Muscle of leg (tissue), 3 donors: ENCODE measurements at regions not wholly inside any gene's neighbourhood (a gene's known extent, or its start where the extent isn't known, plus 50 kb on each side); places are given as distances from the start of the nearest gene placed in this dataset.

Experiments
- DNase-seq: peaks from one replicate; pipeline ENCODE4 v3.0.0; 2013
- H3K27ac ChIP-seq: one replicate; pipeline ENCODE4 v1.5.1; 2013; ENCODE audit warnings: mild to moderate bottlenecking, low read length, control low read depth
- H3K27me3 ChIP-seq: one replicate; pipeline ENCODE4 v1.6.1; 2013; ENCODE audit warnings: low read length; ENCODE audit not compliant: control insufficient read depth, insufficient read depth
- H3K36me3 ChIP-seq: one replicate; pipeline ENCODE4 v1.6.1; 2013; ENCODE audit warnings: low read length; ENCODE audit not compliant: control insufficient read depth, insufficient read depth
- H3K4me1 ChIP-seq: one replicate; pipeline ENCODE4 v1.6.1; 2013; ENCODE audit warnings: low read length; ENCODE audit not compliant: control insufficient read depth, insufficient read depth
- H3K4me3 ChIP-seq: one replicate; pipeline ENCODE4 v1.5.1; 2013; ENCODE audit warnings: low read length, control low read depth
- H3K9me3 ChIP-seq: replicated peaks from 2 replicates; pipeline ENCODE4 v1.6.1; 2013; ENCODE audit warnings: low read depth, low read length; ENCODE audit not compliant: control insufficient read depth
- WGBS: methylation state at CpG from one replicate; pipeline ENCODE4 v1.1.5; 2013; ENCODE audit warnings: missing lambda C conversion rate; ENCODE audit not compliant: insufficient coverage; 5-methylcytosine and 5-hydroxymethylcytosine counted together

DNA sequence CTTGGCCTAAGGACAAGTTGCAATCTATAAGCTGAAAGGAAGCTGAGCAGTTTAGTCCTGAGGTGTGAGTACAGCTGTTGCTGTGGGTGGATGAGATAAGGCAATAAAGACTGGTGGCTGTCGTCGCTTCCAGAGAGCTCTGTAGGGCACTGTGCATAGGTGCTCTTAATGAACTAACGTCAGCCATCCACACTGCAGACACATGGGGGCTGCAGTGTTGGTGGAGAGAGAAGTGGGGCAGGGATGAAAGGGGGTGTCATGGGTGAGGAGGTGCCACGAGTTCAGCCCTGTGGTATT lies 139.9 kb upstream of the IRX3 start:
- WGBS, result 50% methylated on average over 2 of the region's 4 CpGs
- no peak for DNase-seq

DNA sequence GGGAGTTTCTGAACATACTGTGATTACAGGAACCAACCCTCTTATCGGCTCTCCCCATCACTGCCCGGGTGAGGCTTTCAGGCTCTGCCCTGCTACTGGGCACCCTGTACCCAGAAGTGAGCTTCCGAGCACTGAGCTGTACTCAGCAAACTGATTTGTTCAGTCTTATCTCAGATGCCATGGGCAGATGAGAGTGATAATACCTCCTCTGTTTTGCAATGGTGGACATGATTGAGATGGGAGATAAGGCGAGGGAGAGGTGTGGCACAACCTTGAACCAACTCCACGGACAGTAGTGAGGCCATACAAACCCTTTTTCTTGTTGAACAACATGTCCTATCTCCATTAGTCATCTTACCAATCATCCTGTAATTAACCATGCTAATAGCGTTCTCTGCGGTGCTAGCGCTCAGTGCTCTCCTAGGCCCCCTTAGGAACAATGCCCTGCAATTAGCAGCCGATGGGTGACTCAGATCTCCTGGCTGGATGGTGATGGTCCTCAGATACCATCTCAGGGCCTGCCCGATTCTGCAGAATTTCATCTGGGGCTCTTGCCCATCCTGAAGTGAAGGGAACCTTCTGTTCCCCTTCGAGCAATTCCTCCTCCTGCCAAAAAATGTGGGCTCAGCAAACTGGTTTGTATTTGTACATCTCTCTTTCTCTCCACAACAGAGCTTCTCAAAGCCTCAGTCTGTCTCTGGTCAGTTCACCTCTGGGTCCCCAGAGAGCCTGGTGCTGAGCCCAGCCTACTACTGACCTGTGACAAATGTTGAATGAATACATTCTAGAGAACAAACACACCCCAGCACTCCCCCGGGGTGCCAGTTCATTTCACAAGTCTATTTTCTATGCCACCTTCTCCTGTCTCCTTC lies 139.3 kb upstream of the IRX3 start:
- peaks cover 4% of the 10 kb centered on the region for H3K9me3 ChIP-seq
- no peak for DNase-seq
- no peaks in the 10 kb centered on the region for H3K36me3 ChIP-seq
- WGBS, result 80% methylated on average over 9 of the region's 12 CpGs
- no peaks in the 10 kb centered on the region for H3K4me1 ChIP-seq
- H3K27me3 ChIP-seq, result peaks cover 14% of the 10 kb centered on the region
- no peak overlapping the region for H3K4me3 ChIP-seq
- H3K27ac ChIP-seq, result no peak overlapping the region

More for the DNA sequence above, 139.9 kb upstream of the IRX3 start:
- Histone ChIP-seq H3K4me3 (no peak overlapping the region), H3K27ac (no peak overlapping the region), H3K36me3 (no peaks in the 10 kb centered on the region), H3K27me3 (peaks cover 20% of the 10 kb centered on the region), H3K9me3 (peaks cover 4% of the 10 kb centered on the region), H3K4me1 (no peaks in the 10 kb centered on the region)

DNA sequence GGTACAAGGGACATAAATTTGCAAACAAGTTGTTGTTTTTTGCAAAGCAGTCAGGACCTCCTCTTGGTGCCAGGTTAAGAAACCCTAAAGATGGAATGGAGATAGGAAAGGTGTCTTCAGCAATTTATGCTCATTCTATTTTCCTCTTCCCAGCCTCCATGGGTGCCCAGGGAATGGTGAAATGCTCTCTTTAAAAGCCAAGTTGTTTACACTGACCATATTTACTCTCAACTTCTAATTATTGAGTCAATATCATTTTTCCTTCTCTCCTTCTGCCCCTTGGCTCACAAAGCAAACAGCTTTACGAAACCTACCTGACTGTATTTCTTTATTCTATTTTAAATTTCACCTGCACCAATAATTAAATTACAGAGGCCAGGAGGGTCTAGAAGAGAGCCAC lies 138.5 kb upstream of the IRX3 start:
- Histone ChIP-seq H3K4me3 (no peak overlapping the region), H3K36me3 (no peaks in the 10 kb centered on the region), H3K9me3 (peaks cover 2% of the 10 kb centered on the region), H3K27ac (no peak overlapping the region), H3K4me1 (no peaks in the 10 kb centered on the region), H3K27me3 (peaks cover 8% of the 10 kb centered on the region)
- DNase-seq, result no peak
- WGBS, result 80% methylated on average over 1 of the region's 1 CpG

DNA sequence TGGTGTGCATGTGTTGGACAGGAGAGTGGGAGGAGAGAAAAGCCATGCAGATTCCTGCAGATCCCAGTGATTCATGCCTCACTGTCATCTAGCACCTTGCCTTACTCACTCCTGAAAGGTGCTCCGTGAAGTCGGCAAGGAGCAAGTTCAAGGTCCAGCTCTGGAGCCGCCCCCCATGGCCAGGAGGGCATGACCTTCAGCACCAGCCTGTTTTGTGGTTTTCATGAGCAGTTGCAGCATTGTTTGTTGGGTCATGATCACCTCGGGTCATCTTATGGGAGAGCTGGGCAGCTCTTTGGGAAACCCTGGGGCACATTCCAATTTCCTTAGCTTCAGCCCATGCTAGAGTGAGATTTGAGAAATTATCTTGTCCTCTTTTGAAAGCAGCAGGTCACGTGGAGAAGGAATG lies 137.5 kb upstream of the IRX3 start:
- Histone ChIP-seq H3K36me3 (no peaks in the 10 kb centered on the region), H3K9me3 (no peaks in the 10 kb centered on the region), H3K4me3 (no peak overlapping the region), H3K27me3 (peaks cover 7% of the 10 kb centered on the region), H3K4me1 (no peaks in the 10 kb centered on the region), H3K27ac (no peak overlapping the region)
- no peak for DNase-seq
- WGBS, result 49% methylated on average over 5 of the region's 5 CpGs

DNA sequence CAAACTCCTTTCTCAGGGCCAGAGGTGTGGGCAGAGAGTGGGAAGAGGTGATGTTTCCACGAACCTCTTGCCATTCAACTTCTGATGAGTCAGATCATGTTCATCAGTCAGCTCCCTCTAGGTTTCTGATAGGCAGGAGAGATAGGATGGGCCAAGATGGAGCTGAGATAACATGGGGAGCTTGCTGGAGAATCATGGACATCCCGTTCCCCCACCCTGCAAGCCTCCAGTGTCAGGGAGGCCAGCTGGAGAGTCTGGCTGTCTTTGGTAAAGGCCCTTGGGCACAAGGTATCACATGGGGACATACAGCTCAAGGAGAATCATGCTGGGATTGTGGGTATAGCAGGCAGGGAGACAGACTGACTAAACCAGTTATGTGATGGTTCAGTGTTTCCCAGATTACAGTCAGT lies 136.0 kb upstream of the IRX3 start:
- H3K27me3 ChIP-seq, result peaks cover 3% of the 10 kb centered on the region
- H3K36me3 ChIP-seq, result no peaks in the 10 kb centered on the region
- H3K27ac ChIP-seq, result no peak overlapping the region
- DNase-seq, result no peak
- no peak overlapping the region for H3K4me3 ChIP-seq
- 82% methylated on average over 2 of the region's 2 CpGs for WGBS
- H3K4me1 ChIP-seq, result no peaks in the 10 kb centered on the region
- H3K9me3 ChIP-seq, result no peaks in the 10 kb centered on the region

DNA sequence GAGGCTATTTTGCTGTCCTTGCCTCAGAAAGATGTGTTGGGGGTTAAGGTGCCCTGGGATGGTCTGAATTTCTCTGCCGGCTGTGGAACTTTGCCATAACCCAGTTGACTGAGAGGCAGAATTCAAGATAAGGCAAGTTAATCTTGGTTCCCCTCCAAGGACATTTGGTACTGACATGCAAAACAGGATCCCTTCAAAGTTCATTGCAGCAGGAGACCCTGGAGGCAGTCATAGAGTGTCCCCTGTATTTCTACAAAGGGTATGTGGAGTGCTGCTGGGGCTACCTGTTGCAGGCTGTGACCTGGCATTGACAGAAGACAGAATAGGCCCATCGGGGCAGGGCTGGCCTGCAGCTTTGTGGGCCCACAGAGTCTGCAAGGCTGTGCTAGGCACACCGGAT lies 135.6 kb upstream of the IRX3 start:
- Histone ChIP-seq H3K27ac (no peak overlapping the region), H3K9me3 (no peaks in the 10 kb centered on the region), H3K27me3 (peaks cover 3% of the 10 kb centered on the region), H3K4me3 (no peak overlapping the region), H3K36me3 (no peaks in the 10 kb centered on the region), H3K4me1 (no peaks in the 10 kb centered on the region)
- DNase-seq, result no peak
- 55% methylated on average over 3 of the region's 3 CpGs for WGBS

DNA sequence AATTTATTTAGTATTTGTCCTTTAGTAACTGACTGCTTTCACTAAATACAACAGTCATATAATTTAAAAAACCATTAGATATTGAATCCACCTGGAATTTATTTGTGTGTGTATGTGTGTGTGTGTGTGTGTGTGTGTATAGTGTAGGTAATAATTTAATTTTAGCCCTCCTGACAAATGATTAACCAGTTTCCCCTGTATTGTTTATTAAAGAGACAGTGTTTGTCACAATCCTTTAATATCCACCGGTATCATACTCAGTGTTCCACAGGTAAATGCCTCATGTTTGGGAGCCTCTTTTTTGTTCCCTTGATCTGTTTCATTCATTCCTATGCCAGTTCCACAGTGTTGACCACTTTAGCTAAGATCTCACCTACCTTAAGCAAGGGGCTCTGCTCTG lies 134.6 kb upstream of the IRX3 start:
- no peak for DNase-seq

DNA sequence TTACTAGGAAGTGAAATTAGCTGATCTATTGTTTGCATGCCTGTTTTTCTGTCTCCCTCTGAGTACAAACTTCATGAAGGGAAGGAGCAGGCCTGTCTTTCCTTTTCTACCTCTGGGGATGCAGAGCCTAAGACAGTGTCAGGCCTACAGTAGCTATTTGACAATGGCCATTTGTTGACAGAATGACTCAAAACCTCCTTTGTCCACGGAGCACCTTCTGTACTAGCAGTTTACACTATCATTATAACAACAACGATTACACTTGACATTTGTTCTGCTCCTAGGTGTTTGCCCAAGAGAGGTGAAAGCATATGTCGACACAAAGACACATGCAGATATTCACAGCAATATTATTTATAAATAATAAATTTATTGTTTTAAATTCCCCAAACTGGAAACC lies 132.3 kb upstream of the IRX3 start:
- no peak overlapping the region for H3K27ac ChIP-seq
- DNase-seq, result no peak
- no peaks in the 10 kb centered on the region for H3K36me3 ChIP-seq
- no peak overlapping the region for H3K4me3 ChIP-seq
- no peaks in the 10 kb centered on the region for H3K9me3 ChIP-seq
- H3K4me1 ChIP-seq, result no peaks in the 10 kb centered on the region
- peaks cover 2% of the 10 kb centered on the region for H3K27me3 ChIP-seq
- WGBS, result 67% methylated on average over 1 of the region's 3 CpGs

More for the DNA sequence above, 134.6 kb upstream of the IRX3 start:
- no CpG with 5 or more reads among the region's 1 CpG for WGBS
- peaks cover 3% of the 10 kb centered on the region for H3K27me3 ChIP-seq
- H3K4me1 ChIP-seq, result no peaks in the 10 kb centered on the region
- H3K36me3 ChIP-seq, result no peaks in the 10 kb centered on the region
- H3K4me3 ChIP-seq, result no peak overlapping the region
- H3K9me3 ChIP-seq, result no peaks in the 10 kb centered on the region
- H3K27ac ChIP-seq, result no peak overlapping the region

DNA sequence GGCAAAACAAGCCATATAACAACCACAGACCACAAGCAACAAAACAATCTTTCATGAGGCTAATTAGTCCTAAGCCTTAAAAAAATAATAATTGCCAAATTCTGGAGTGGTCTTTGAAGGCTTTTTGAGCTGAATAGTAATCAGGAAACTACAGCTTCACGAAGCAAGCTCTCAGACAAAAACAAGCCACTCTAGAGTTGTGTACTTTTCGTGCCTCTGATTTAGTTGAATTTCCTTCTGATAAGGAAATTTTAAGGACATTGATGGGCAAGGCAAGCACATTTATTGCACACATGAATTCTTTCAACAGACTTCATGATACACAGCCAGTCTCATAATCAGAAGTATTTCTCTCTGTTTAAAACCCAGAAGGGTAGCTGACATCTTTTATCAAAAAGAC lies 130.8 kb upstream of the IRX3 start:
- H3K9me3 ChIP-seq, result no peaks in the 10 kb centered on the region
- H3K36me3 ChIP-seq, result no peaks in the 10 kb centered on the region
- no peak overlapping the region for H3K4me3 ChIP-seq
- no CpG with 5 or more reads among the region's 2 CpGs for WGBS
- H3K27ac ChIP-seq, result no peak overlapping the region
- H3K4me1 ChIP-seq, result peaks cover 1% of the 10 kb centered on the region
- no peak for DNase-seq
- H3K27me3 ChIP-seq, result peaks cover 5% of the 10 kb centered on the region

DNA sequence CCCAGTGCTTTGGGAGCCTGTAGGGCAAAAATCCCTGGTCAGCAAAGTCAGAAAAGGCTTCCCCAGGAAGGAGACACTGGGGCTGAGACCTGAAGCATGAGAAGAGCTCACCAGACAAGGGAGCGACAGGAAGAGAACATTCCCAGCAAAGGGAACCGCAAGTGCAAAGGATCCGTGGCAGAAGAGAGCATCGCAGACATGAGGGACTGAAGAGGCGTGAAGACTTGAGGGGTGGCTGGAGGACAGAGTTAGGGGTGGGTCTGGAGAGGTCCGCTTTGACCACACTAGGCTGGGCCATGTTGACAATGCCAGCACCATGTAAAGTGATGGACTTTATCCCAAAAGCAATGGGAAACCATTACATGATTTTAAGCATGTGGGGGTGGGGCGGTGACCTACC lies 128.1 kb upstream of the IRX3 start:
- Histone ChIP-seq H3K36me3 (no peaks in the 10 kb centered on the region), H3K4me1 (peaks cover 16% of the 10 kb centered on the region), H3K9me3 (no peaks in the 10 kb centered on the region), H3K4me3 (no peak overlapping the region), H3K27me3 (peaks cover 15% of the 10 kb centered on the region), H3K27ac (no peak overlapping the region)
- WGBS, result 94% methylated on average over 7 of the region's 7 CpGs
- no peak for DNase-seq
